SK-N-SH treated with all-trans-retinoic acid at 6 μM for 48 hours (cell line): ENCODE measurements at regions not wholly inside any gene's neighbourhood (a gene's known extent, or its start where the extent isn't known, plus 50 kb on each side); places are given as distances from the start of the nearest gene placed in this dataset.

Source experiments
- ATAC-seq: fragments of 200-7000 bp; cut with Tn5 transposase; 3 replicates; pipeline ENCODE4 v1.9.1; 2020; ENCODE audit warnings: mild to moderate bottlenecking, moderate library complexity
- ARNTL ChIP-seq: fragments of 450-650 bp; formaldehyde crosslinking; IDR thresholded peaks from 2 replicates; pipeline ENCODE4 v1.5.0; 2020; ENCODE audit warnings: low read depth, mild to moderate bottlenecking, moderate library complexity, borderline replicate concordance
- BACH2 ChIP-seq: fragments of 250-450 bp; sonication (Bioruptor Pico); IDR thresholded peaks from 2 replicates; pipeline ENCODE4 v1.9.0; 2021; ENCODE audit warnings: mild to moderate bottlenecking, borderline replicate concordance
- CSDC2 ChIP-seq: fragments of 250-450 bp; sonication (Bioruptor Pico); IDR thresholded peaks from 2 replicates; pipeline ENCODE4 v1.5.0; 2020; ENCODE audit warnings: mild to moderate bottlenecking, moderate library complexity
- ESRRG ChIP-seq: fragments of 250-450 bp; sonication (Bioruptor Pico); IDR thresholded peaks from 2 replicates; pipeline ENCODE4 v1.6.1; 2021; ENCODE audit warnings: mild to moderate bottlenecking
- GLIS3 ChIP-seq: fragments of 250-450 bp; sonication (Bioruptor Pico); IDR thresholded peaks from 2 replicates; pipeline ENCODE4 v1.5.0; 2020; ENCODE audit warnings: mild to moderate bottlenecking, moderate library complexity
- ISL1 ChIP-seq: fragments of 250-450 bp; sonication (Bioruptor Pico); IDR thresholded peaks from 2 replicates; pipeline ENCODE4 v2.1.2; 2022; ENCODE audit warnings: mild to moderate bottlenecking, moderate library complexity
- OSR1 ChIP-seq: fragments of 250-450 bp; sonication (Bioruptor Pico); IDR thresholded peaks from 2 replicates; pipeline ENCODE4 v1.8.0; 2022; ENCODE audit warnings: moderate library complexity, mild to moderate bottlenecking, inconsistent platforms
- PPARA ChIP-seq: fragments of 250-450 bp; sonication (Bioruptor Pico); IDR thresholded peaks from 2 replicates; pipeline ENCODE4 v1.5.0; 2020; ENCODE audit warnings: mild to moderate bottlenecking, borderline replicate concordance
- RARB ChIP-seq: fragments of 250-450 bp; sonication (Bioruptor Pico); IDR thresholded peaks from 2 replicates; pipeline ENCODE4 v1.8.0; 2021; ENCODE audit warnings: mild to moderate bottlenecking, moderate library complexity
- SNAI2 ChIP-seq: fragments of 250-450 bp; sonication (Bioruptor Pico); IDR thresholded peaks from 2 replicates; pipeline ENCODE4 v1.5.0; 2020; ENCODE audit warnings: mild to moderate bottlenecking, moderate library complexity
- TCF4 ChIP-seq: fragments of 250-450 bp; sonication (Bioruptor Pico); IDR thresholded peaks from 2 replicates; pipeline ENCODE4 v1.8.0; 2021; ENCODE audit warnings: mild to moderate bottlenecking, moderate library complexity, borderline replicate concordance
- TOX ChIP-seq: fragments of 250-450 bp; sonication (Bioruptor Pico); IDR thresholded peaks from 2 replicates; pipeline ENCODE4 v1.8.0; 2021; ENCODE audit warnings: mild to moderate bottlenecking, moderate library complexity, borderline replicate concordance
- ZC3H10 ChIP-seq: fragments of 250-450 bp; sonication (Bioruptor Pico); IDR thresholded peaks from 2 replicates; pipeline ENCODE4 v1.5.1; 2021; ENCODE audit warnings: mild to moderate bottlenecking, moderate library complexity
- ZFP3 ChIP-seq: fragments of 250-450 bp; sonication (Bioruptor Pico); IDR thresholded peaks from 2 replicates; pipeline ENCODE4 v1.5.0; 2020; ENCODE audit warnings: mild to moderate bottlenecking, moderate library complexity
- ZFP30 ChIP-seq: fragments of 450-650 bp; formaldehyde crosslinking; IDR thresholded peaks from 2 replicates; pipeline ENCODE4 v1.5.0; 2022; ENCODE audit warnings: mild to moderate bottlenecking, moderate library complexity
- ZNF565 ChIP-seq: fragments of 450-650 bp; formaldehyde crosslinking; conservative IDR thresholded peaks from 2 replicates; pipeline ENCODE4 v1.5.0; 2020; ENCODE audit warnings: low read depth, mild to moderate bottlenecking, moderate library complexity
- ZNF70 ChIP-seq: fragments of 450-650 bp; formaldehyde crosslinking; IDR thresholded peaks from 2 replicates; pipeline ENCODE4 v1.5.0; 2020; ENCODE audit warnings: mild to moderate bottlenecking, moderate library complexity
- ZNF8 ChIP-seq: fragments of 450-650 bp; formaldehyde crosslinking; IDR thresholded peaks from 2 replicates; pipeline ENCODE4 v1.5.0; 2020; ENCODE audit warnings: mild to moderate bottlenecking, moderate library complexity
- TF ChIP-seq, protein P1 (sequence below): fragments of 250-450 bp; sonication (Bioruptor Pico); IDR thresholded peaks from 2 replicates; pipeline ENCODE4 v1.5.1; 2020; ENCODE audit warnings: low read depth, mild to moderate bottlenecking, moderate library complexity
- TF ChIP-seq, protein P2 (sequence below): fragments of 250-450 bp; sonication (Bioruptor Pico); IDR thresholded peaks from 2 replicates; pipeline ENCODE4 v1.8.0; 2021; ENCODE audit warnings: low read depth, mild to moderate bottlenecking, moderate library complexity, borderline replicate concordance
- TF ChIP-seq, protein P3 (sequence below): fragments of 250-450 bp; sonication (Bioruptor Pico); IDR thresholded peaks from 2 replicates; pipeline ENCODE4 v1.5.0; 2020; ENCODE audit warnings: mild to moderate bottlenecking, moderate library complexity

DNA sequence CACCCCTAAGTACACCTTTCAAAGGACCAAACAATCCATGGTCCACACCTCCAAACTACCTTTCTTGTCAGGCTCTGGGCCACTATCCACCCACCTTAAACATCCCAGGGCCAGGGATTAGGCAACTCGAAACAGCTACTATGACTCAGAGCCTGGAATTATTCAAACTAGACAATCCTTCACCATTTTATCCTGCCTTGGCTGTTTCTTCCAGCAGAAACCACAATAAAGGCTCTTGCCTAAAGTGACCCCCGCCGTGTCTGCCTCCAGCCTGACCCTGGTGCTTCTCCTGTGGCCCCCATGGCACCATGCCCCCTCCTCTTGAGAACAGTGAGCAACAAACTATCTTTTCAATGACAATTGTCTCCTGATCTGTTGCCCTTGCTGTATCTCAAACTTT is 195.5 kb downstream of the EPM2A start:
- ATAC-seq, result no peak
- TF ChIP-seq CSDC2 (CRISPR knock-in tag) (no peak), TCF4 (CRISPR knock-in tag) (no peak), GLIS3 (CRISPR knock-in tag) (no peak), ZFP30 (CRISPR knock-in tag) (no peak), ARNTL (CRISPR knock-in tag) (no peak), PPARA (CRISPR knock-in tag) (no peak), ISL1 (CRISPR knock-in tag) (no peak), ZNF70 (CRISPR knock-in tag) (no peak), ZNF8 (CRISPR knock-in tag) (no peak), RARB (no peak), OSR1 (CRISPR knock-in tag) (no peak), BACH2 (CRISPR knock-in tag) (no peak), TOX (CRISPR knock-in tag) (no peak)
- TF ChIP-seq, protein P1, sequence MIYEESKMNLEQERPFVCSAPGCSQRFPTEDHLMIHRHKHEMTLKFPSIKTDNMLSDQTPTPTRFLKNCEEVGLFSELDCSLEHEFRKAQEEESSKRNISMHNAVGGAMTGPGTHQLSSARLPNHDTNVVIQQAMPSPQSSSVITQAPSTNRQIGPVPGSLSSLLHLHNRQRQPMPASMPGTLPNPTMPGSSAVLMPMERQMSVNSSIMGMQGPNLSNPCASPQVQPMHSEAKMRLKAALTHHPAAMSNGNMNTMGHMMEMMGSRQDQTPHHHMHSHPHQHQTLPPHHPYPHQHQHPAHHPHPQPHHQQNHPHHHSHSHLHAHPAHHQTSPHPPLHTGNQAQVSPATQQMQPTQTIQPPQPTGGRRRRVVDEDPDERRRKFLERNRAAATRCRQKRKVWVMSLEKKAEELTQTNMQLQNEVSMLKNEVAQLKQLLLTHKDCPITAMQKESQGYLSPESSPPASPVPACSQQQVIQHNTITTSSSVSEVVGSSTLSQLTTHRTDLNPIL (CRISPR knock-in tag), result no peak
- TF ChIP-seq, protein P2, sequence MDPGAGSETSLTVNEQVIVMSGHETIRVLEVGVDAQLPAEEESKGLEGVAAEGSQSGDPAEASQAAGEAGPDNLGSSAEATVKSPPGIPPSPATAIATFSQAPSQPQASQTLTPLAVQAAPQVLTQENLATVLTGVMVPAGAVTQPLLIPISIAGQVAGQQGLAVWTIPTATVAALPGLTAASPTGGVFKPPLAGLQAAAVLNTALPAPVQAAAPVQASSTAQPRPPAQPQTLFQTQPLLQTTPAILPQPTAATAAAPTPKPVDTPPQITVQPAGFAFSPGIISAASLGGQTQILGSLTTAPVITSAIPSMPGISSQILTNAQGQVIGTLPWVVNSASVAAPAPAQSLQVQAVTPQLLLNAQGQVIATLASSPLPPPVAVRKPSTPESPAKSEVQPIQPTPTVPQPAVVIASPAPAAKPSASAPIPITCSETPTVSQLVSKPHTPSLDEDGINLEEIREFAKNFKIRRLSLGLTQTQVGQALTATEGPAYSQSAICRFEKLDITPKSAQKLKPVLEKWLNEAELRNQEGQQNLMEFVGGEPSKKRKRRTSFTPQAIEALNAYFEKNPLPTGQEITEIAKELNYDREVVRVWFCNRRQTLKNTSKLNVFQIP (CRISPR knock-in tag), result no peak
- TF ChIP-seq, all 23 proteins: peak for 0

DNA sequence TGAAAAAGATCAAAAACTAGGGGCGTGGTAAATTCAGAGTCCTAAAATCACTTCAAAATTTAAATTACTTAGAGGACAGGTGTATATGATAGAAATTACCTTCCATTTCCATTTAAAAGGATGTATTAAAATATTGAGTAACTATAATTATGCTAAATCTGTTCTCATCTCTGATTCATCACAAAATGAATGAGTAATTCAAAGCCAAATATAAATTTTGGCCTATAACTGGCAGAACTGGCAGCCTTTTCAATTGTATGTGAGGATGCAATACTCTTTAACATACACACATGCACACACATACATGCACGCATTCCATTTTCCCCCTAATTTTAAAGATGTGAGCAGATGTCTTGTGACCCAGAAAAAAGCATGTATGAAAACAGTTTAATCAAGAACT is 194.6 kb downstream of the EPM2A start:
- no peak for ATAC-seq
- TF ChIP-seq ZFP3 (CRISPR knock-in tag) (no peak), TCF4 (CRISPR knock-in tag) (no peak), ZNF565 (no peak), CSDC2 (CRISPR knock-in tag) (no peak), ZNF8 (CRISPR knock-in tag) (no peak), GLIS3 (CRISPR knock-in tag) (no peak)
- TF ChIP-seq, protein P2 (CRISPR knock-in tag), result no peak

DNA sequence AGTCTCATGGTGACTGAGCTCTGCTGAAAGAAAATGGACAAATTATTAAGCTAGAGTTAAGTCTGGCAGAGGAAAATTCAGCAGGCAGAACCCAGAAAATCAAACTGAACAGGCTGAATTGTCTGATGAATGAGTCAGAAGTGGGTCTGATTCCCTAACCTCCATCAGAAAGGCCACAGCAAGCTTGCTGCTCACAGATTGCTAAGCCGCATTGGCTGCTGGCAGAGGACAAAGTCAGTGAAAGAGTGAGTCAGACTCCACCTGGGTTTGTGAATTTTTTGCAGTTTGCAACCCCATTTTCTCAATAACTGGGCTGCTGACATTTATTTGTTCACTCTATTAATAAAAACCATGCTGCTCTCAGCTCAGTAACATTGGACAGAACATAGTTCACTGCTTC is 191.3 kb downstream of the EPM2A start:
- peak; percentile 54; the same call in 2 of the 3 replicates for ATAC-seq
- TF ChIP-seq OSR1 (CRISPR knock-in tag) (no peak), ZFP30 (CRISPR knock-in tag) (no peak), TCF4 (CRISPR knock-in tag) (no peak), TOX (CRISPR knock-in tag) (no peak), ZNF8 (CRISPR knock-in tag) (no peak), BACH2 (CRISPR knock-in tag) (no peak), ESRRG (CRISPR knock-in tag) (no peak), ZNF70 (CRISPR knock-in tag) (no peak), RARB (no peak), ZNF565 (no peak)
- TF ChIP-seq, protein P3, sequence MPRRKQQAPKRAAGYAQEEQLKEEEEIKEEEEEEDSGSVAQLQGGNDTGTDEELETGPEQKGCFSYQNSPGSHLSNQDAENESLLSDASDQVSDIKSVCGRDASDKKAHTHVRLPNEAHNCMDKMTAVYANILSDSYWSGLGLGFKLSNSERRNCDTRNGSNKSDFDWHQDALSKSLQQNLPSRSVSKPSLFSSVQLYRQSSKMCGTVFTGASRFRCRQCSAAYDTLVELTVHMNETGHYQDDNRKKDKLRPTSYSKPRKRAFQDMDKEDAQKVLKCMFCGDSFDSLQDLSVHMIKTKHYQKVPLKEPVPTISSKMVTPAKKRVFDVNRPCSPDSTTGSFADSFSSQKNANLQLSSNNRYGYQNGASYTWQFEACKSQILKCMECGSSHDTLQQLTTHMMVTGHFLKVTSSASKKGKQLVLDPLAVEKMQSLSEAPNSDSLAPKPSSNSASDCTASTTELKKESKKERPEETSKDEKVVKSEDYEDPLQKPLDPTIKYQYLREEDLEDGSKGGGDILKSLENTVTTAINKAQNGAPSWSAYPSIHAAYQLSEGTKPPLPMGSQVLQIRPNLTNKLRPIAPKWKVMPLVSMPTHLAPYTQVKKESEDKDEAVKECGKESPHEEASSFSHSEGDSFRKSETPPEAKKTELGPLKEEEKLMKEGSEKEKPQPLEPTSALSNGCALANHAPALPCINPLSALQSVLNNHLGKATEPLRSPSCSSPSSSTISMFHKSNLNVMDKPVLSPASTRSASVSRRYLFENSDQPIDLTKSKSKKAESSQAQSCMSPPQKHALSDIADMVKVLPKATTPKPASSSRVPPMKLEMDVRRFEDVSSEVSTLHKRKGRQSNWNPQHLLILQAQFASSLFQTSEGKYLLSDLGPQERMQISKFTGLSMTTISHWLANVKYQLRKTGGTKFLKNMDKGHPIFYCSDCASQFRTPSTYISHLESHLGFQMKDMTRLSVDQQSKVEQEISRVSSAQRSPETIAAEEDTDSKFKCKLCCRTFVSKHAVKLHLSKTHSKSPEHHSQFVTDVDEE (CRISPR knock-in tag), result no peak
- TF ChIP-seq, all 23 proteins: peak for 0

DNA sequence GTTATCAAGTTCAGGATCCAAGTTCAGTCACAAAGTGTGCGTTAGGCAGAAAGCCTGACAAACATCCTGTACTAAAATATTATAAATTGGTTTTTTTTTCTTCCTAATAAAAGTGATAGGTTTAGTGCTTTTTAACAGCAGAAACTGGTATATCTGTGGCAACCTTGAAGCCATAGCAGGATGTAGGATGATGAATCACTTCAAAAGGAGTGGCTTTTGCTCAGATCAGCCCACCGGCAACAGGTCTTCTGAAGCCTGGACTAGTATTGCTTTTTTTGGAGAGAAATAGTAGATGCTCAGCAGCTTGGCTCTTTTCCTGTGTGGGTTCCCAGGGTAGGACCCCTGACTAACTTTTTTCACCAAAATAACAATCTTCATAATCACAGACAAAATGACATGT is 190.8 kb downstream of the EPM2A start:
- no peak for ATAC-seq

More for the DNA sequence above, 190.8 kb downstream of the EPM2A start:
- TF ChIP-seq, protein P3 (CRISPR knock-in tag), result no peak
- TF ChIP-seq SNAI2 (CRISPR knock-in tag) (no peak), OSR1 (CRISPR knock-in tag) (no peak), ZNF70 (CRISPR knock-in tag) (no peak), BACH2 (CRISPR knock-in tag) (no peak), ZNF565 (no peak), ZC3H10 (CRISPR knock-in tag) (no peak), TCF4 (CRISPR knock-in tag) (no peak)
